ENCODE measurements at regions not wholly inside any gene's neighbourhood (a gene's known extent, or its start where the extent isn't known, plus 50 kb on each side); places are given as distances from the start of the nearest gene placed in this dataset.

DNA sequence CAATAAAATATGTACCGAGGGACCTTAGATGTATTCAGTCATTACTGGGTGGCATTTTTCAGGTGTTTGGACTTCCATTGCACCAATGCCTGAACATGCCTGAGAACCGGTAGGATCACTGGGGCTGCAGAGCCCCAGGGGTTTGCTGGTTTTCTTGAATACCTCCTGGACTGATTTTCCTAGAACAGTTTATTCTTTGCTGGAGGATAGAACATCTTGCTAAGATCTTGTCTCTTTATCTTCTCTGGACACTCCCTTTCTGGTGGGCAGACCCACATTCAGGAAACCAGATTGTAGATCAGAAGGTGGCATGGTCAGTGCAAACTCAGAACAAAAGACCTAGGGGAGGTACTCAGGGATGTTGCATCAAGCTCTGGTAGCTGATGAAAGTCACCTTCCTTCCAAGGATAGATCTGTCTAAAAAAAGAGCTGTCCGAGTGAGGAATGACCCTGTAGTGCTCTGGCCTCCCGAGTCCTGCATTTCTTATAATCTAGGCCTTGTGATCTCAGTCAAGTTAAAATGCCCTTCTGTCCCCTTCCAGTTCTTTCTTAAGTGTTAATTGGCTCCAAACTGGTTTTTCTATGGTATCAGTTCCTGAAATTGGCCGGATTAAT lies 84.8 kb downstream of the CLDN34 start:
- H3K4me3 ChIP-seq, result no peak overlapping the region
- H3K9ac ChIP-seq (ENCODE audit: insufficient read length), result no peak overlapping the region
- H3K36me3 ChIP-seq (ENCODE audit: insufficient read depth, low read length), result no peaks in the 10 kb centered on the region; the same call in 1 of the 2 replicates
- TF ChIP-seq EZH2 (IDR thresholded peaks at IDR 0.05) (no peak), POLR2AphosphoS5 (IDR thresholded peaks at IDR 0.05; ENCODE audit: borderline replicate concordance, low read depth, low read length) (no peak), FOXP2 (optimal IDR thresholded peaks at IDR 0.05; ENCODE audit: control extremely low read depth, extremely low read length, insufficient read depth) (no peak)
- H3K27ac ChIP-seq, result no peak overlapping the region
- no peaks in the 10 kb centered on the region for H3K9me3 ChIP-seq (ENCODE audit: low read depth, low read length)
- no peak for DNase-seq (ENCODE audit: low read depth, low spot score)

- H3K4me3 ChIP-seq, result no peak overlapping the region
- H3K36me3 ChIP-seq (ENCODE audit: insufficient read depth, low read length), result no peaks in the 10 kb centered on the region; the same call in 1 of the 2 replicates
- H3K27ac ChIP-seq, result no peak overlapping the region
- no peak overlapping the region for H3K9ac ChIP-seq (ENCODE audit: insufficient read length)
- TF ChIP-seq FOXP2 (optimal IDR thresholded peaks at IDR 0.05; ENCODE audit: control extremely low read depth, extremely low read length, insufficient read depth), result no peak
- no peak for TF ChIP-seq POLR2AphosphoS5 (IDR thresholded peaks at IDR 0.05; ENCODE audit: borderline replicate concordance, low read depth, low read length)
- TF ChIP-seq EZH2 (IDR thresholded peaks at IDR 0.05), result no peak
- H3K9me3 ChIP-seq (ENCODE audit: low read depth, low read length), result no peaks in the 10 kb centered on the region
- DNase-seq (ENCODE audit: low read depth, low spot score), result no peak
Measured at GRCh38 chrX:10052906-10053625, 85.9 kb downstream of the CLDN34 start.

- Histone ChIP-seq H3K9ac (ENCODE audit: insufficient read length) (no peak overlapping the region), H3K4me3 (no peak overlapping the region), H3K36me3 (ENCODE audit: insufficient read depth, low read length) (no peaks in the 10 kb centered on the region; the same call in 1 of the 2 replicates), H3K9me3 (ENCODE audit: low read depth, low read length) (no peaks in the 10 kb centered on the region), H3K27ac (no peak overlapping the region)
- no peak for DNase-seq (ENCODE audit: low read depth, low spot score)
- TF ChIP-seq EZH2 (IDR thresholded peaks at IDR 0.05) (no peak), POLR2AphosphoS5 (IDR thresholded peaks at IDR 0.05; ENCODE audit: borderline replicate concordance, low read depth, low read length) (no peak), FOXP2 (optimal IDR thresholded peaks at IDR 0.05; ENCODE audit: control extremely low read depth, extremely low read length, insufficient read depth) (no peak)
Measured at GRCh38 chrX:10054396-10054795, 87.2 kb downstream of the CLDN34 start.

- TF ChIP-seq EZH2 (IDR thresholded peaks at IDR 0.05) (no peak), POLR2AphosphoS5 (IDR thresholded peaks at IDR 0.05; ENCODE audit: borderline replicate concordance, low read depth, low read length) (no peak)
- H3K27ac ChIP-seq, result no peak overlapping the region
- H3K36me3 ChIP-seq (ENCODE audit: insufficient read depth, low read length), result no peaks in the 10 kb centered on the region; the same call in 1 of the 2 replicates
- H3K9me3 ChIP-seq (ENCODE audit: low read depth, low read length), result no peaks in the 10 kb centered on the region
- no peak for DNase-seq (ENCODE audit: low read depth, low spot score)
- H3K4me3 ChIP-seq, result no peak overlapping the region
- H3K9ac ChIP-seq (ENCODE audit: insufficient read length), result no peak overlapping the region
Measured at GRCh38 chrX:10055430-10055829, 88.3 kb downstream of the CLDN34 start.

DNA sequence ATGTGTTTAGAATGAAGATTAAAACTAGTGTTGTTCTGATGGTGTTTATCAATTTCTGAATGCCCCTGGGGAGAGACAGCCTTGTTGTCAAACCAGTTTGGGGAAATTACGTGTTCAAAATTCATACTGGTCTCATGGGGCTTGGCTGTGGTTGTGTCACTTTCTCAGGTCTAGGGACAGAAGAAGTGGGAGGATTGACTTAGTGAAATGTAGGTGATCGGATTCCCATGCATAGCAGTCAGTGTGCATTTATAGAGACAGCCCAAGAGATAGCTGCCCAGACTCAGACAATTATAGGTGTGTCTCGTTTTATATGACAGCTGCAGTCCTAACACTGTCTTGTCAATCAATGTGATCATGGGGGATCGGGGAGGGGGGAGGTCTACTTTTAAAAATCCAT lies 94.4 kb upstream of the CLCN4 start:
- DNase-seq (ENCODE audit: low read depth, low spot score), result no peak
- no peak overlapping the region for H3K27ac ChIP-seq
- no peaks in the 10 kb centered on the region for H3K9me3 ChIP-seq (ENCODE audit: low read depth, low read length)
- H3K9ac ChIP-seq (ENCODE audit: insufficient read length), result no peak overlapping the region
- H3K36me3 ChIP-seq (ENCODE audit: insufficient read depth, low read length), result peaks cover 1% of the 10 kb centered on the region; the same call in 1 of the 2 replicates
- no peak overlapping the region for H3K4me3 ChIP-seq
- TF ChIP-seq FOXP2 (optimal IDR thresholded peaks at IDR 0.05; ENCODE audit: control extremely low read depth, extremely low read length, insufficient read depth) (no peak), POLR2AphosphoS5 (IDR thresholded peaks at IDR 0.05; ENCODE audit: borderline replicate concordance, low read depth, low read length) (no peak), EZH2 (IDR thresholded peaks at IDR 0.05) (no peak)

GRCh38 chrX:10062980-10063379 lies 93.8 kb upstream of the CLCN4 start:
- Histone ChIP-seq H3K9ac (ENCODE audit: insufficient read length) (no peak overlapping the region), H3K4me3 (no peak overlapping the region), H3K36me3 (ENCODE audit: insufficient read depth, low read length) (peaks cover 4% of the 10 kb centered on the region; the same call in 1 of the 2 replicates), H3K9me3 (ENCODE audit: low read depth, low read length) (no peaks in the 10 kb centered on the region), H3K27ac (no peak overlapping the region)
- DNase-seq (ENCODE audit: low read depth, low spot score), result no peak
- TF ChIP-seq FOXP2 (optimal IDR thresholded peaks at IDR 0.05; ENCODE audit: control extremely low read depth, extremely low read length, insufficient read depth) (no peak), EZH2 (IDR thresholded peaks at IDR 0.05) (no peak), POLR2AphosphoS5 (IDR thresholded peaks at IDR 0.05; ENCODE audit: borderline replicate concordance, low read depth, low read length) (no peak)

DNA sequence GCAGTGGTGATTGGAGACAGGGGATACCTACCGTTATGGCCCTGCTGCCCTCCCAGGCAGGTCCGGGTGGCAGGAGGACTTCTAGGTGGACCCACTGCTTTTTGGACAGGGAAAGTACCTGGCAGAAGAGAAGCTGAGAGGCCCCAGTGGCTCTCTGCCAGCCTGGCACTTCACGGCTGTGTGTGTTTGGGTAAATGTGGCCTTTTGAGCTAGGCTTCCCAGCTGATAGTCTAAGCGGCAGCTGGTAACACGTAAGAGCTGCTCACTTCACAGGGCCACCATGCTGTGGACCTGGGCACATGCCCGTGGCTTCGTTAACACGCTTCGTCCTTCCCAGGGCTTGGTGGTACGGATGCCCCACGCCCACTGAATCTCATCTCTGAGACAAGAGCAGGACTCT lies 92.0 kb upstream of the CLCN4 start:
- no peak for DNase-seq (ENCODE audit: low read depth, low spot score)
- TF ChIP-seq POLR2AphosphoS5 (IDR thresholded peaks at IDR 0.05; ENCODE audit: borderline replicate concordance, low read depth, low read length) (no peak), EZH2 (IDR thresholded peaks at IDR 0.05) (no peak), FOXP2 (optimal IDR thresholded peaks at IDR 0.05; ENCODE audit: control extremely low read depth, extremely low read length, insufficient read depth) (no peak)
- H3K36me3 ChIP-seq (ENCODE audit: insufficient read depth, low read length), result peaks cover 4% of the 10 kb centered on the region; the same call in 1 of the 2 replicates
- H3K9ac ChIP-seq (ENCODE audit: insufficient read length), result no peak overlapping the region
- H3K9me3 ChIP-seq (ENCODE audit: low read depth, low read length), result no peaks in the 10 kb centered on the region
- H3K27ac ChIP-seq, result no peak overlapping the region
- H3K4me3 ChIP-seq, result no peak overlapping the region

DNA sequence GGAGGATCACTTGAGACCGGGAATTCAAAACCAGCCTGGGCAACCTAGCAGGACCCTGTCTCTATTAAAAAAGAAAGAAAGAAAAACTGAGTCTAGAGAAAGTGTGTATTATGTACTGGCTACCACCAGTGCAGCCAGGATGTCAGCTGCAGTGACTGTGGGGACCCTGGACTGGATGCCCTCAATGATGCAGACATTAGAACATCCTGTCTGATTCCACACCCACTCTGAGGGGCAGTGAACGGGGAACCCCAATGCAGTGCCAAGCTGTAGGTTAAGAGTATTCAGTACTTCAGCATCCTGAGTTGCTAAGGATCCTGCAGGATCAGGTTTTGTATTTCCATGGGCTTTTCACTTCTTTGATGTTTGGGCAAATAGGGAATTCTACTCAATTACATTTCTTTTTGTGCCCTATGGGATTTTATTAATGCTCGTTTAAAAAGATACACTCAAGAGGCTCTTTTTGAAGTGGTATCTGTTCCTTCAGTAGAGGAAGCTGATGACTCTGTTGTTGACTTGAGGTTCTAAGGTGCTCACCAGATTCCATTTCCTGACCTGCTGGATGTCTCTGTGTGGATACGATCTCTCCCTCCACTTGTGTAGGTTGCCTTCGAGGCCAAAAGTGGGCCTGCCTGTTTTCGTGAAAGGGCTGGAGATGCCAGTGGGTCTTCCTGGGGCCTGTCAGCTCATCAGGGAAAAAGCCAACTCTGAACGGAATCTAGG lies 85.9 kb upstream of the CLCN4 start:
- H3K9ac ChIP-seq (ENCODE audit: insufficient read length), result no peak overlapping the region
- H3K4me3 ChIP-seq, result no peak overlapping the region
- H3K36me3 ChIP-seq (ENCODE audit: insufficient read depth, low read length), result peaks cover 4% of the 10 kb centered on the region; the same call in 1 of the 2 replicates
- no peak overlapping the region for H3K27ac ChIP-seq
- DNase-seq (ENCODE audit: low read depth, low spot score), result no peak
- TF ChIP-seq EZH2 (IDR thresholded peaks at IDR 0.05) (no peak), POLR2AphosphoS5 (IDR thresholded peaks at IDR 0.05; ENCODE audit: borderline replicate concordance, low read depth, low read length) (no peak), FOXP2 (optimal IDR thresholded peaks at IDR 0.05; ENCODE audit: control extremely low read depth, extremely low read length, insufficient read depth) (no peak)
- no peaks in the 10 kb centered on the region for H3K9me3 ChIP-seq (ENCODE audit: low read depth, low read length)

All from SK-N-MC (cell line).